DMS153 treated with DMSO at 0.1 percent for 48 hours (cell line): ENCODE measurements at regions not wholly inside any gene's neighbourhood (a gene's known extent, or its start where the extent isn't known, plus 50 kb on each side); places are given as distances from the start of the nearest gene placed in this dataset.
"Not testable (repeated sequence)": the region's sequence is repeated elsewhere in the genome, so short reads cannot be mapped to it uniquely, and the experiment has no call there.

Source experiments
- DNase-seq: peaks from one replicate; lab custom pipeline; 2025; ENCODE audit not compliant: unreplicated experiment; lab: John Stamatoyannopoulos, UW

GRCh38 chr13:50129706-50130122 is 114.5 kb downstream of the KCNRG start:
- DNase-seq, result no peak

- DNase-seq, result no peak
Observed at GRCh38 chr13:50130123-50130946, 115.1 kb downstream of the KCNRG start.

GRCh38 chr13:50131920-50132903 is 117.0 kb downstream of the KCNRG start:
- no peak for DNase-seq

GRCh38 chr13:50132904-50133357 is 117.7 kb downstream of the KCNRG start:
- no peak for DNase-seq

- DNase-seq, result no peak
Observed at GRCh38 chr13:50133358-50133953, 118.2 kb downstream of the KCNRG start.

- no peak for DNase-seq
Observed at GRCh38 chr13:50136226-50136625, 121.0 kb downstream of the KCNRG start.

GRCh38 chr13:50136678-50137077 is 121.4 kb downstream of the KCNRG start:
- no peak for DNase-seq

- DNase-seq, result not testable (repeated sequence)
Observed at GRCh38 chr13:50139435-50139934, 124.2 kb downstream of the KCNRG start.

GRCh38 chr13:50140153-50140552 is 124.9 kb downstream of the KCNRG start:
- no peak for DNase-seq

GRCh38 chr13:50140581-50141374 is 125.5 kb downstream of the KCNRG start:
- DNase-seq, result no peak

GRCh38 chr13:50141375-50141975 is 126.2 kb downstream of the KCNRG start:
- DNase-seq, result no peak

GRCh38 chr13:50144246-50145160 is 129.3 kb downstream of the KCNRG start:
- no peak for DNase-seq

GRCh38 chr13:50149214-50149613 is 134.0 kb downstream of the KCNRG start:
- no peak for DNase-seq

- no peak for DNase-seq
Observed at GRCh38 chr13:50149932-50150331, 134.7 kb downstream of the KCNRG start.

- DNase-seq, result no peak
Observed at GRCh38 chr13:50152224-50152623, 137.0 kb downstream of the KCNRG start.

- DNase-seq, result no peak
Observed at GRCh38 chr13:50152655-50153309, 137.5 kb downstream of the KCNRG start.

- DNase-seq, result no peak
Observed at GRCh38 chr13:50153401-50153800, 138.2 kb downstream of the KCNRG start.

- DNase-seq, result no peak
Observed at GRCh38 chr13:50153876-50154275, 138.6 kb downstream of the KCNRG start.
